Left ventricle myocardium inferior (tissue), 1 donor: ENCODE measurements at regions not wholly inside any gene's neighbourhood (a gene's known extent, or its start where the extent isn't known, plus 50 kb on each side); places are given as distances from the start of the nearest gene placed in this dataset.

Experiments used
- DNase-seq: peaks from one replicate; pipeline ENCODE4 v3.0.0-alpha.2; 2020
- H3K27ac ChIP-seq: fragments of 200-600 bp; replicated peaks from 2 replicates; pipeline ENCODE4 v1.8.0; 2021
- H3K27me3 ChIP-seq: fragments of 200-600 bp; 2 replicates; pipeline ENCODE4 v1.8.0; 2021; ENCODE audit warnings: low read depth
- H3K36me3 ChIP-seq: fragments of 200-600 bp; 2 replicates; pipeline ENCODE4 v1.8.0; 2021
- H3K4me1 ChIP-seq: fragments of 200-600 bp; 2 replicates; pipeline ENCODE4 v1.8.0; 2021
- H3K4me3 ChIP-seq: fragments of 200-600 bp; 2 replicates; pipeline ENCODE4 v1.8.0; 2021; ENCODE audit warnings: mild to moderate bottlenecking, moderate library complexity
- H3K9me3 ChIP-seq: fragments of 200-600 bp; replicated peaks from 2 replicates; pipeline ENCODE4 v1.8.0; 2021
- intact Hi-C: fragments of 100-400 bp; cut with micrococcal nuclease; formaldehyde crosslinking; loops from one replicate; pipeline ENCODE4 v1.11.0; 2022
- TF ChIP-seq, protein P1 (sequence below): fragments of 200-600 bp; IDR thresholded peaks from 2 replicates; pipeline ENCODE4 v1.8.0; 2021; ENCODE audit warnings: antibody characterized with exemption, mild to moderate bottlenecking, borderline replicate concordance
- donor health status: DM: no; HTN: yes; CAD: no; lungs with severe emphysema.

DNA sequence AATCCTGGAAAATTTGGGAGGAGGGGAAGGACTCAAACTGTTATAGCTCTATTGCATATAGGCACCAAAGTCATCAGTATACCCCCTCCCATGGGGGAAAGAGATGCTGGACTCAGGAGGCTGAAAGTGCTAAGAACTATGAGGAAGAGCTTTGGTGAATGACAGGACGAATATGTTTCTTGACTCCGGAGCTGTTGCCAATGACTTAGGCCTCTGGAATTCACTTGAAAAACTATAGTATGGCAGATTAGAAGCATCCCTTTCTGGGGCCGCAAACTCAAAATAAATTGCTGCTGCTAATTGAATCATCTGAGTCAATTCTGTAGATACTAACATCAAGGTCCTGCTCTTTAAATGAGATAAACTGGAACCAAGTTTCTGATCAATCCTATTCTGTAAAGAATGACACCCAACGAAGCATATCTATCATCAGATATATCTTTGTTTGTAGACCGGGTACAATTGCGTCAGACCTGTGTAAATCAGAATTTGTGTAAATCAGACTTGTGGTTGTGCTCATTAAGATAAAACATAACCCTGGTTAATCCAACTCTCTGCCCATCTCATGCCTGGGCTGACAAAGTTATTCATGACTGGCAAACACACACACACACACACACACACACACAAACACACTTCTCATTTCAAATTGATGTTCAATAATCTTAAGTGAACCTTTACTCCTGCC lies 1793.8 kb upstream of the PCDH20 start:
- no peak overlapping the region for H3K4me3 ChIP-seq
- no peaks in the 10 kb centered on the region for H3K36me3 ChIP-seq
- no peak overlapping the region for H3K27ac ChIP-seq
- no peaks in the 10 kb centered on the region for H3K9me3 ChIP-seq
- intact Hi-C loops = no loop called here
- no peaks in the 10 kb centered on the region for H3K27me3 ChIP-seq
- TF ChIP-seq, protein P1, sequence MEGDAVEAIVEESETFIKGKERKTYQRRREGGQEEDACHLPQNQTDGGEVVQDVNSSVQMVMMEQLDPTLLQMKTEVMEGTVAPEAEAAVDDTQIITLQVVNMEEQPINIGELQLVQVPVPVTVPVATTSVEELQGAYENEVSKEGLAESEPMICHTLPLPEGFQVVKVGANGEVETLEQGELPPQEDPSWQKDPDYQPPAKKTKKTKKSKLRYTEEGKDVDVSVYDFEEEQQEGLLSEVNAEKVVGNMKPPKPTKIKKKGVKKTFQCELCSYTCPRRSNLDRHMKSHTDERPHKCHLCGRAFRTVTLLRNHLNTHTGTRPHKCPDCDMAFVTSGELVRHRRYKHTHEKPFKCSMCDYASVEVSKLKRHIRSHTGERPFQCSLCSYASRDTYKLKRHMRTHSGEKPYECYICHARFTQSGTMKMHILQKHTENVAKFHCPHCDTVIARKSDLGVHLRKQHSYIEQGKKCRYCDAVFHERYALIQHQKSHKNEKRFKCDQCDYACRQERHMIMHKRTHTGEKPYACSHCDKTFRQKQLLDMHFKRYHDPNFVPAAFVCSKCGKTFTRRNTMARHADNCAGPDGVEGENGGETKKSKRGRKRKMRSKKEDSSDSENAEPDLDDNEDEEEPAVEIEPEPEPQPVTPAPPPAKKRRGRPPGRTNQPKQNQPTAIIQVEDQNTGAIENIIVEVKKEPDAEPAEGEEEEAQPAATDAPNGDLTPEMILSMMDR = no peak
- H3K4me1 ChIP-seq = no peaks in the 10 kb centered on the region
- no peak for DNase-seq

DNA sequence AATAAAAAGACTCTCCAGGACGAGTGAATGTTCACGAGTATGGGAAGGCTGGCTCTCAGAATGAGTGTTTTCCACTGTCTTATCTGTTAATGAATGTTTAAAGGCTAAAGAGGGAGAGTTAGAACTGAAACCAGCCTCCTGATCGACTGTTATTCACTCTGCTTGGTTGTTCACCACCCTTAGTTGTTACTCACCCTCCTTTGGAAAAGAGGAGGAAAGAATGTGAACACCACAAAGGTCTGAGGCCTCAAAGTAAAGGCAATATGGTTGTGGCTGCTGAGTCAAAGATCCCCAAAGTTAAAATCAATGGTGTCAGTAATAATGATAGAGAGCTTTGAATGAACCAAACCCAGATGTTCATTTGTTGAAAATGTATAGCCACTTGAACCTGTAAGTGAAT lies 1793.2 kb upstream of the PCDH20 start:
- TF ChIP-seq, protein P1 = no peak

DNA sequence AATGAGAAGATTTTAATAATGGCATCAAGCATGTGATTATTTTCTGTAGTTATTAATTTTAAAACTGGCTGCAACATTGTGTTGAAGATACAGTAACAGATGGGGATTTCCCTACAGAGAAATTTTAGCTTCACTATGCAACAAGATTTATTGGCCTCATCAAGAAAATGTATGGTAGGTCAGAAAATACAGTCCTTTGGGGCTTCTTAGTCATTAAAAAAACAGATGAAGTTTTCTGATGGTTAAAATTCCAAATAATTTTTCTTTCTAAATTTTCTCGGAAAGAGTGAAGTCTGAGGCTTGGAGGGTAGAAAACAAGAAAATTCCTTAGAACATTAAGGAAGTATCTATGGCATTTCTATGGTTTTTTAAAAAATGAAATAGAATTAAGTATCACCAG lies 1790.8 kb upstream of the PCDH20 start:
- Histone ChIP-seq H3K36me3 (no peaks in the 10 kb centered on the region), H3K27me3 (no peaks in the 10 kb centered on the region), H3K4me1 (no peaks in the 10 kb centered on the region), H3K27ac (no peak overlapping the region), H3K4me3 (no peak overlapping the region), H3K9me3 (no peaks in the 10 kb centered on the region)
- DNase-seq = no peak
- TF ChIP-seq, protein P1 = no peak
- intact Hi-C loops = no loop called here

More for the DNA sequence above, 1793.2 kb upstream of the PCDH20 start:
- H3K27me3 ChIP-seq = no peaks in the 10 kb centered on the region
- intact Hi-C loops = no loop called here
- H3K9me3 ChIP-seq = no peaks in the 10 kb centered on the region
- no peak overlapping the region for H3K27ac ChIP-seq
- no peak for DNase-seq
- no peaks in the 10 kb centered on the region for H3K4me1 ChIP-seq
- H3K36me3 ChIP-seq = no peaks in the 10 kb centered on the region
- H3K4me3 ChIP-seq = no peak overlapping the region

DNA sequence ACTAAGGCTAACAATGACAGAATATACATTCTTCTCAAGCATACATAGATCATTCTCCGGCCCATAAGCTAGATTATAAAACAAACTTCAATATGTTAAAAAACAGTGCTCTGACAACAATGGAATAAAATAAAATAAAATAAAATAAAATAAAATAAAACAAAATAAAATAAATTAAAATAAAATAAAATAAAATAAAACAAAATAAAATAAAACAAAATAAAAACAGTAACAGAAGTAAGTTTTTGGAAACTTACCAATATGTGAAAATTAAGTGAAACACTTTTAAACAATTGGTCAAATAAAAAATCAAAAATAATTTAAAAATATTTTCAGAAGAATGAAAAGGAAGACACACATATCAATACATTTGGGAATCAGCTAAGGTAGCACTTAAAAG lies 1785.8 kb upstream of the PCDH20 start:
- TF ChIP-seq, protein P1 = no peak
- H3K36me3 ChIP-seq = no peaks in the 10 kb centered on the region
- H3K27me3 ChIP-seq = no peaks in the 10 kb centered on the region
- DNase-seq = no peak
- H3K4me3 ChIP-seq = no peak overlapping the region
- intact Hi-C loops = no loop called here
- no peaks in the 10 kb centered on the region for H3K4me1 ChIP-seq
- H3K27ac ChIP-seq = no peak overlapping the region
- H3K9me3 ChIP-seq = peaks cover 3% of the 10 kb centered on the region

GRCh38 chr13:63199508-63199907 lies 1783.9 kb upstream of the PCDH20 start:
- Histone ChIP-seq H3K27ac (no peak overlapping the region), H3K4me1 (no peaks in the 10 kb centered on the region), H3K9me3 (peaks cover 9% of the 10 kb centered on the region), H3K4me3 (no peak overlapping the region), H3K36me3 (no peaks in the 10 kb centered on the region), H3K27me3 (no peaks in the 10 kb centered on the region)
- intact Hi-C loops = no loop called here
- TF ChIP-seq, protein P1 = no peak
- no peak for DNase-seq

DNA sequence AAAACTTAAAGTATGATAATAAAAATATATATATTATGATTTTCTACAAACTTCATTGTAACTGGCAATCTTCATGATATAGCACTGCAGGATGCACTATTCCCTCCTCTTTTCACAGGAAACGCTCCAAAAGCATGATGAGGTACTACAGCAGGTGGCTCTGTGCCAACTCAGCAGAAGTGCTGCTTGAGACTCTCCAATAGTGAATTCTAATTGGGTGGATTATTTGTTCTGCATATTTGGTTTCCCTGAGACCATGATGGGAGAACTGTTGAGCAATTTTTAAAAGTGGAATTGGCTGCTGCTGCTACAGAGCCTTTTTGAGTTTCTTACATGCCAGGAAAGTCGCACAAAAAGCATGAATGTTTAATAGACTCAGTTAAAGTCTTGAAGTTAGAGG lies 1782.4 kb upstream of the PCDH20 start:
- intact Hi-C loops = no loop called here
- Histone ChIP-seq H3K4me1 (no peaks in the 10 kb centered on the region), H3K4me3 (no peak overlapping the region), H3K27ac (no peak overlapping the region), H3K9me3 (peaks cover 9% of the 10 kb centered on the region), H3K36me3 (no peaks in the 10 kb centered on the region), H3K27me3 (no peaks in the 10 kb centered on the region)
- DNase-seq = no peak
- TF ChIP-seq, protein P1 = no peak
